ENCODE measurements at regions not wholly inside any gene's neighbourhood (a gene's known extent, or its start where the extent isn't known, plus 50 kb on each side); places are given as distances from the start of the nearest gene placed in this dataset.
A peak's percentile ranks its signal among the peaks of the same experiment; 100 is the strongest.

- Mint-ChIP-seq H3K4me1 (peaks cover 8 to 14% of the 10 kb centered on the region in 2 experiments), H3K4me3 (no peak overlapping the region), H3K27ac (peak overlapping the region in 2 of 3 experiments; percentile 13 to 34; a peak in 3 of 7 replicates), H3K27me3 (ENCODE audit: low read depth) (no peaks in the 10 kb centered on the region), H3K36me3 (ENCODE audit: insufficient read depth in 1 of 3, low read depth in 3 of 3) (no peaks in the 10 kb centered on the region), H3K9me3 (no peaks in the 10 kb centered on the region)
- no peak overlapping the region for H3K56ac ChIP-seq (ENCODE audit: insufficient read length, low read depth, low read length)
- no peaks in the 10 kb centered on the region for H3K79me1 ChIP-seq (ENCODE audit: insufficient read depth, low read depth, low read length, poor library complexity, severe bottlenecking)
- H3T11ph ChIP-seq (ENCODE audit: low read length) = no peak overlapping the region
- H3K18ac ChIP-seq (ENCODE audit: insufficient read length, low read depth, low read length) = no peak overlapping the region
- H3K9ac ChIP-seq (ENCODE audit: extremely low read depth, insufficient read length, low read length) = no peak overlapping the region
- H3K4me1 ChIP-seq (ENCODE audit: insufficient read depth, low read length) = no peaks in the 10 kb centered on the region; the same call in 1 of the 2 replicates
- no peaks in the 10 kb centered on the region for H3K9me3 ChIP-seq (ENCODE audit: control insufficient read depth, low read depth, low read length)
- H3K27ac ChIP-seq (ENCODE audit: insufficient read length, low read depth, low read length) = no peak overlapping the region
- H4K91ac ChIP-seq (ENCODE audit: insufficient read length, low read depth, low read length) = no peak overlapping the region
- no peak overlapping the region for H3K4ac ChIP-seq (ENCODE audit: low read depth, low read length)
- H3K23me2 ChIP-seq (ENCODE audit: insufficient read length, low read depth, low read length, poor library complexity, severe bottlenecking) = no peaks in the 10 kb centered on the region
- no peaks in the 10 kb centered on the region for H4K20me1 ChIP-seq (ENCODE audit: control insufficient read depth, insufficient read depth, insufficient read length)
- H4K5ac ChIP-seq (ENCODE audit: insufficient read length, low read depth, low read length) = no peak overlapping the region
- no peak overlapping the region for H4K8ac ChIP-seq (replicated peaks; ENCODE audit: insufficient read length, low read depth, low read length)
- no peak overlapping the region for H2AK5ac ChIP-seq (ENCODE audit: insufficient read length, low read length)
- no peak overlapping the region for H2AFZ ChIP-seq (ENCODE audit: low read length)
- WGBS (ENCODE audit: extremely low coverage, insufficient read length, low lambda C conversion rate) = no CpG with 5 or more reads among the region's 4 CpGs
- H2BK120ac ChIP-seq (ENCODE audit: low read depth, low read length, poor library complexity, severe bottlenecking) = no peak overlapping the region
- TF ChIP-seq CTCF (conservative IDR thresholded peaks at IDR 0.05) = no peak
- no peak overlapping the region for H2BK12ac ChIP-seq (ENCODE audit: insufficient read length, low read depth, low read length)
- no peak for DNase-seq
- H2BK5ac ChIP-seq (ENCODE audit: insufficient read length, low read length) = no peak overlapping the region
- H3K27me3 ChIP-seq (ENCODE audit: insufficient read depth, low read length) = no peaks in the 10 kb centered on the region
- no peak overlapping the region for H3K14ac ChIP-seq (ENCODE audit: insufficient read depth, low read length)
- H3K4me2 ChIP-seq (ENCODE audit: insufficient read depth, insufficient read length, low read length) = no peak overlapping the region
- H3K79me2 ChIP-seq (ENCODE audit: insufficient read depth, low read length) = no peaks in the 10 kb centered on the region
- no peak overlapping the region for H2BK15ac ChIP-seq (ENCODE audit: low read depth, low read length)
- H2BK20ac ChIP-seq (ENCODE audit: low read depth, low read length, poor library complexity, severe bottlenecking) = no peak overlapping the region
- no peak overlapping the region for H3K23ac ChIP-seq (ENCODE audit: insufficient read length, low read depth, low read length)
These were observed 160.3 kb upstream of the TCF4 start for GRCh38 chr18:55748227-55748738.
